Astrocyte (in vitro differentiated cells and primary cell): ENCODE measurements at regions not wholly inside any gene's neighbourhood (a gene's known extent, or its start where the extent isn't known, plus 50 kb on each side); places are given as distances from the start of the nearest gene placed in this dataset.

ENCODE experiments used
- EZH2 ChIP-seq: IDR thresholded peaks from 2 replicates; pipeline ENCODE4 v1.6.1; 2012; ENCODE audit warnings: mild to moderate bottlenecking, low read length, inconsistent platforms; ENCODE audit not compliant: insufficient read depth
- TF ChIP-seq, protein P1 (sequence below): IDR thresholded peaks from 2 replicates; pipeline ENCODE4 v1.5.1; 2011; ENCODE audit warnings: low read depth, mild to moderate bottlenecking, inconsistent platforms, low read length, moderate library complexity; ENCODE audit not compliant: insufficient read depth

DNA sequence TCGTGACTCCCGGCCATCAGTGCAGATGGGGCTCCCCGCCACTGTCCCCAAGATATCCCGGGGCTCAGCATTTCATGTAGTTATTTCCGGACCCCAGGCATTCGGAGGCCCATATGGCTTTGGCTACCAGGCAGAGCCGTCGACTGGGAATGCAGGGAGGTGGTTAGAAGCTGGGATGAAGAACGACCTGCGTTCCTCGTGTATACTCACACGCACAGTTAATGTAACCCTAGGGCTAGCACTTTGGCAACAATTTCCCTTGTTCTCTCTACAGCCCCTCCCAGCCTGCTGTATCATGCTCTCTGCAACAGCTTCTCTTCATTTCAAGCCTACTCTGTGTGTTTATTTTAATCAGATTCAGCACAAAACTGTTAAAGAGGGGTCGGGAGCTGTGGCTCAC is 240.4 kb downstream of the MYLK4 start:
- TF ChIP-seq, protein P1, sequence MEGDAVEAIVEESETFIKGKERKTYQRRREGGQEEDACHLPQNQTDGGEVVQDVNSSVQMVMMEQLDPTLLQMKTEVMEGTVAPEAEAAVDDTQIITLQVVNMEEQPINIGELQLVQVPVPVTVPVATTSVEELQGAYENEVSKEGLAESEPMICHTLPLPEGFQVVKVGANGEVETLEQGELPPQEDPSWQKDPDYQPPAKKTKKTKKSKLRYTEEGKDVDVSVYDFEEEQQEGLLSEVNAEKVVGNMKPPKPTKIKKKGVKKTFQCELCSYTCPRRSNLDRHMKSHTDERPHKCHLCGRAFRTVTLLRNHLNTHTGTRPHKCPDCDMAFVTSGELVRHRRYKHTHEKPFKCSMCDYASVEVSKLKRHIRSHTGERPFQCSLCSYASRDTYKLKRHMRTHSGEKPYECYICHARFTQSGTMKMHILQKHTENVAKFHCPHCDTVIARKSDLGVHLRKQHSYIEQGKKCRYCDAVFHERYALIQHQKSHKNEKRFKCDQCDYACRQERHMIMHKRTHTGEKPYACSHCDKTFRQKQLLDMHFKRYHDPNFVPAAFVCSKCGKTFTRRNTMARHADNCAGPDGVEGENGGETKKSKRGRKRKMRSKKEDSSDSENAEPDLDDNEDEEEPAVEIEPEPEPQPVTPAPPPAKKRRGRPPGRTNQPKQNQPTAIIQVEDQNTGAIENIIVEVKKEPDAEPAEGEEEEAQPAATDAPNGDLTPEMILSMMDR: no peak
- no peak for TF ChIP-seq EZH2
